HepG2 (cell line): ENCODE measurements at regions not wholly inside any gene's neighbourhood (a gene's known extent, or its start where the extent isn't known, plus 50 kb on each side); places are given as distances from the start of the nearest gene placed in this dataset.

Experiments used
- ATAC-seq: fragments of 200-7000 bp; cut with Tn5 transposase; 3 replicates; pipeline ENCODE4 v1.9.1; 2020; ENCODE audit warnings: mild to moderate bottlenecking, moderate library complexity
- BruUV-seq: library from RNA; stranded (reverse); fragments of 400-500 nt; replicated peaks from 2 replicates; lab custom pipeline; 2021; lab: Mats Ljungman, UMichigan
- CTCF ChIA-PET: fragments of 300-600 bp; formaldehyde crosslinking; extraction: SDS; loops from one replicate; lab custom pipeline; 2021; ENCODE audit warnings: low total read pairs, inconsistent platforms, low intra/inter-chr PET ratio; lab: Yijun Ruan, JAX
- POLR2A ChIA-PET: fragments of 350-600 bp; sonication (Branson Sonifier 250); formaldehyde crosslinking; loops from one replicate; lab custom pipeline; 2020; ENCODE audit warnings: antibody characterized with exemption, inconsistent platforms; lab: Yijun Ruan, JAX
- DNase-seq: peaks from one replicate; pipeline ENCODE4 v3.0.0-alpha.2; 2015; ENCODE audit warnings: low spot score
- FAIRE-seq: peaks from 3 replicates; lab custom pipeline; 2011; peaks lifted over from hg19 to GRCh38; lab: Jason Lieb, UNC
- H2AFZ ChIP-seq: one replicate; pipeline ENCODE4 v1.6.1; 2011; ENCODE audit warnings: low read length, inconsistent platforms
- H3K27ac ChIP-seq: fragments of 300-600 bp; 3 replicates; pipeline ENCODE4 v1.8.0; 2011; ENCODE audit warnings: mixed run types, mild to moderate bottlenecking, mixed read lengths, low read length, inconsistent platforms; ENCODE audit not compliant: insufficient read depth; ENCODE audit errors: extremely low read length
- H3K27me3 ChIP-seq, 2 experiments: fragments of 200-600 bp in 1 of 2; 2 replicates in 1 of 2; 3 replicates in 1 of 2; pipeline versions ENCODE4 v1.6.0 to v1.8.0; 2011; ENCODE audit warnings: low read length in 2 of 2, mild to moderate bottlenecking in 2 of 2, moderate library complexity in 2 of 2, inconsistent platforms in 1 of 2; ENCODE audit not compliant: insufficient read depth in 2 of 2, control insufficient read depth in 1 of 2
- H3K36me3 ChIP-seq, 2 experiments: fragments of 200-600 bp in 1 of 2; replicated peaks in 1 of 2; 2 replicates in 1 of 2; 3 replicates in 1 of 2; pipeline versions ENCODE4 v1.5.1 to v1.8.0; 2011; ENCODE audit warnings: low read length in 2 of 2, inconsistent platforms in 1 of 2; ENCODE audit not compliant: insufficient read depth in 2 of 2, control insufficient read depth in 1 of 2
- H3K4me1 ChIP-seq: 2 replicates; pipeline ENCODE4 v1.5.1; 2012; ENCODE audit warnings: low read length, inconsistent platforms; ENCODE audit not compliant: insufficient read depth
- H3K4me2 ChIP-seq: 2 replicates; pipeline ENCODE4 v1.6.0; 2011; ENCODE audit warnings: low read depth, low read length, inconsistent platforms
- H3K4me3 ChIP-seq, 3 experiments: fragments of 200-600 bp in 1 of 3; sonication (generic), shearing (Covaris generic) in 1 of 3; replicated peaks in 1 of 3; 2 replicates each; pipeline ENCODE4 v1.5.1; 2011 to 2016; ENCODE audit warnings: low read length in 3 of 3, inconsistent platforms in 2 of 3, low read depth in 2 of 3, mild to moderate bottlenecking in 2 of 3, control low read depth in 1 of 3, mixed read lengths in 1 of 3; ENCODE audit not compliant: insufficient read depth in 1 of 3
- H3K79me2 ChIP-seq: one replicate; pipeline ENCODE4 v1.6.1; 2011; ENCODE audit warnings: low read length, inconsistent platforms; ENCODE audit not compliant: insufficient read depth
- H3K9ac ChIP-seq: 2 replicates; pipeline ENCODE4 v1.6.0; 2011; ENCODE audit warnings: mild to moderate bottlenecking, low read depth, low read length, inconsistent platforms; ENCODE audit not compliant: insufficient read depth
- H3K9me3 ChIP-seq: 2 replicates; pipeline ENCODE4 v1.5.1; 2012; ENCODE audit warnings: mild to moderate bottlenecking, low read length
- H4K20me1 ChIP-seq: 2 replicates; pipeline ENCODE4 v1.6.0; 2011; ENCODE audit warnings: inconsistent platforms, mild to moderate bottlenecking, low read length, moderate library complexity; ENCODE audit not compliant: insufficient read depth
- BORCS8-MEF2B ChIP-seq: sonication (generic); formaldehyde crosslinking; IDR thresholded peaks from 2 replicates; pipeline ENCODE4 v1.8.0; 2022; ENCODE audit warnings: mild to moderate bottlenecking, missing genetic modification reagents
- CREB1 ChIP-seq, 2 experiments: fragments of 450-650 bp in 1 of 2; IDR thresholded peaks; 2 replicates each; pipeline ENCODE4 v1.6.1; 2016 to 2017; ENCODE audit warnings: control low read depth in 1 of 2, mild to moderate bottlenecking in 1 of 2, missing compliant biosample characterization in 1 of 2, missing genetic modification characterization in 1 of 2
- FOSL1 ChIP-seq: sonication (generic); formaldehyde crosslinking; IDR thresholded peaks from 2 replicates; pipeline ENCODE4 v1.9.0; 2021; ENCODE audit warnings: missing genetic modification reagents, borderline replicate concordance
- KDM1A ChIP-seq: IDR thresholded peaks from 2 replicates; pipeline ENCODE4 v1.6.1; 2016; ENCODE audit warnings: missing compliant biosample characterization
- KDM4B ChIP-seq: sonication (generic); formaldehyde crosslinking; IDR thresholded peaks from 2 replicates; pipeline ENCODE4 v1.4.0; 2020; ENCODE audit warnings: missing genetic modification reagents
- ZBTB7A ChIP-seq: sonication (generic); formaldehyde crosslinking; IDR thresholded peaks from 2 replicates; pipeline ENCODE4 v1.8.0; 2022; ENCODE audit warnings: mild to moderate bottlenecking, missing genetic modification reagents
- ZFP1 ChIP-seq: IDR thresholded peaks from 2 replicates; pipeline ENCODE4 v1.6.1; 2016
- ZFP82 ChIP-seq: sonication (generic); formaldehyde crosslinking; IDR thresholded peaks from 2 replicates; pipeline ENCODE4 v1.5.1; 2020; ENCODE audit warnings: mild to moderate bottlenecking, missing genetic modification reagents, borderline replicate concordance
- ZFX ChIP-seq: sonication (generic); formaldehyde crosslinking; IDR thresholded peaks from 2 replicates; pipeline ENCODE4 v1.4.0; 2020; ENCODE audit warnings: mild to moderate bottlenecking, low read depth, missing genetic modification reagents, moderate library complexity
- ZNF468 ChIP-seq: sonication (generic); formaldehyde crosslinking; IDR thresholded peaks from 2 replicates; pipeline ENCODE4 v1.8.0; 2022; ENCODE audit warnings: mild to moderate bottlenecking, moderate library complexity, missing genetic modification reagents
- ZNF605 ChIP-seq: sonication (generic); formaldehyde crosslinking; IDR thresholded peaks from 2 replicates; pipeline ENCODE4 v1.8.0; 2022; ENCODE audit warnings: mild to moderate bottlenecking, missing genetic modification reagents
- WGBS: methylation state at CpG from one replicate; pipeline ENCODE4 v1.1.6; 2017; ENCODE audit warnings: low lambda C conversion rate; 5-methylcytosine and 5-hydroxymethylcytosine counted together
- in situ Hi-C: cut with HindIII; loops from 2 replicates; pipeline ENCODE4 v1.10.0; 2017; ENCODE audit warnings: low pct_unique_long_range_greater_than_20kb; ENCODE audit not compliant: extremely low pct_ligation_motif_present
- intact Hi-C: fragments of 100-400 bp; cut with micrococcal nuclease; formaldehyde crosslinking; loops from one replicate; pipeline ENCODE4 v1.10.0; 2022; ENCODE audit not compliant: unreplicated experiment
- TF ChIP-seq, protein P1 (sequence below): sonication (generic); formaldehyde crosslinking; IDR thresholded peaks from 2 replicates; pipeline ENCODE4 v1.8.1; 2023; ENCODE audit warnings: mild to moderate bottlenecking, missing genetic modification reagents, borderline replicate concordance

DNA sequence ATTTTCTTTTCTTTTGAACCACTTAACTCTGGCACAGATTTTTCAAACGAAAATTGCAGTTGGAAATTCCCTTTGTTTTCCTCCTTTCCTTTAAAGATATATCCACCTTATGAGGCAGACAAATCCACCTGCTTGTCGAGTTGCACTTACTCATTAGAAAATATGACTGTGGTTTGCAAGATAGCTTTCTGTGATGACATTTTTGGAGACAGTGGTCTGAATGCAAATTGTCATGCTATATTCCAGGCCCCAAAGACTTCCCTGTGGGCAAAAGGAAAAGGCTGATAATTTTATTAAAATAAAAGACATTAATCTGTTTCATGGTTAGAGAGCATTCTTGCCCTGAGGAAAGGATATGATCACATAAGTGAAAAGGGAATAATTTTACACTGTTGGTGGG lies 120.6 kb downstream of the TNFSF18 start (continued):
- no peak for TF ChIP-seq BORCS8-MEF2B (CRISPR knock-in tag)
- no peak for TF ChIP-seq FOSL1 (CRISPR knock-in tag)
- TF ChIP-seq CREB1 (IDR thresholded peaks at IDR 0.05), result no peak
- TF ChIP-seq CREB1 (CRISPR knock-in tag; IDR thresholded peaks at IDR 0.05), result no peak
- TF ChIP-seq, all 625 proteins: peak for 0

DNA sequence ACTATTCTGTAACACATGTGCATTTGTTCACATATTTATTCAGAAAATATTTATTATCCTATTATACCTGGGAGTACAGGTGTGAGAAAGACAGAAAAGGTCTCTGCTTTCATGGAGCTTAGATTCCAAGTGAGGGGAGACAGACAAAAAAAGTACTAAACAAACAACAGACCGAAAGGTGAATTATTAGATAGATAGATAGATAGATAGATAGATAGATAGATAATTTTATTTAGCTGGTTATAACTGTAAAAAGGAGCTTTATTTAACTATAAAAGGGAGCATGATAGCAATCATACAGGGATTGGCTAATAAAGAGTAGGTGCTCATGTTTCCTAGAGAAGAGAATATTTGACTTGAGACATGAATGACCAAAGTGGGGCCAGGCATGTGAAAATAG lies 119.4 kb downstream of the TNFSF18 start:
- Histone ChIP-seq H3K79me2 (no peaks in the 10 kb centered on the region), H3K9ac (no peak overlapping the region), H2AFZ (no peak overlapping the region), H3K27me3 (no peaks in the 10 kb centered on the region), H3K27ac (no peak overlapping the region), H3K4me1 (peaks cover 26% of the 10 kb centered on the region), H3K9me3 (no peaks in the 10 kb centered on the region), H3K36me3 (no peaks in the 10 kb centered on the region), H4K20me1 (no peaks in the 10 kb centered on the region), H3K4me3 (no peak overlapping the region), H3K4me2 (no peak overlapping the region)
- WGBS, result 40% methylated on average over 1 of the region's 1 CpG
- ATAC-seq (no peak), DNase-seq (no peak), FAIRE-seq (no peak)
- no TSS peak for BruUV-seq
- intact Hi-C loops, result no loop called here
- CTCF ChIA-PET, result no interaction called here
- no peak for TF ChIP-seq ZFP82 (CRISPR knock-in tag)
- no peak for TF ChIP-seq ZFX
- no peak for TF ChIP-seq KDM4B (CRISPR knock-in tag)
- no peak for TF ChIP-seq ZNF468
- no peak for TF ChIP-seq KDM1A (CRISPR knock-in tag)
- no peak for TF ChIP-seq ZBTB7A (CRISPR knock-in tag)
- no peak for TF ChIP-seq ZFP1 (CRISPR knock-in tag)
- TF ChIP-seq ZNF605, result no peak
- TF ChIP-seq, protein P1, sequence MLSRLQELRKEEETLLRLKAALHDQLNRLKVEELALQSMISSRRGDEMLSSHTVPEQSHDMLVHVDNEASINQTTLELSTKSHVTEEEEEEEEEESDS (CRISPR knock-in tag), result no peak
- POLR2A ChIA-PET, result no interaction called here
- in situ Hi-C loops, result no loop called here
